ENCODE measurements at regions not wholly inside any gene's neighbourhood (a gene's known extent, or its start where the extent isn't known, plus 50 kb on each side); places are given as distances from the start of the nearest gene placed in this dataset.

GRCh38 chr2:204228169-204228886 lies 291.8 kb downstream of the ICOS start:
- DNase-seq (ENCODE audit: low read depth, low spot score), result no peak

GRCh38 chr2:204234248-204234647 lies 297.7 kb downstream of the ICOS start:
- DNase-seq (ENCODE audit: low read depth, low spot score), result no peak

- no peak for DNase-seq (ENCODE audit: low read depth, low spot score)
Measured at GRCh38 chr2:204234879-204235278, 298.3 kb downstream of the ICOS start.

- no peak for DNase-seq (ENCODE audit: low read depth, low spot score)
Measured at GRCh38 chr2:204237416-204237815, 300.9 kb downstream of the ICOS start.

- no peak for DNase-seq (ENCODE audit: low read depth, low spot score)
Measured at GRCh38 chr2:204239411-204240165, 303.0 kb downstream of the ICOS start.

GRCh38 chr2:204240961-204241360 lies 304.3 kb upstream of the PARD3B start:
- no peak for DNase-seq (ENCODE audit: low read depth, low spot score)

GRCh38 chr2:204249437-204249836 lies 295.8 kb upstream of the PARD3B start:
- no peak for DNase-seq (ENCODE audit: low read depth, low spot score)

- DNase-seq (ENCODE audit: low read depth, low spot score), result no peak
Measured at GRCh38 chr2:204250692-204251091, 294.6 kb upstream of the PARD3B start.

GRCh38 chr2:204251158-204251997 lies 293.9 kb upstream of the PARD3B start:
- no peak for DNase-seq (ENCODE audit: low read depth, low spot score)

GRCh38 chr2:204251998-204252376 lies 293.3 kb upstream of the PARD3B start:
- no peak for DNase-seq (ENCODE audit: low read depth, low spot score)

GRCh38 chr2:204255071-204255470 lies 290.2 kb upstream of the PARD3B start:
- no peak for DNase-seq (ENCODE audit: low read depth, low spot score)

GRCh38 chr2:204255526-204255925 lies 289.7 kb upstream of the PARD3B start:
- no peak for DNase-seq (ENCODE audit: low read depth, low spot score)

- no peak for DNase-seq (ENCODE audit: low read depth, low spot score)
Measured at GRCh38 chr2:204257781-204258180, 287.5 kb upstream of the PARD3B start.

GRCh38 chr2:204258890-204259289 lies 286.4 kb upstream of the PARD3B start:
- no peak for DNase-seq (ENCODE audit: low read depth, low spot score)

- DNase-seq (ENCODE audit: low read depth, low spot score), result no peak
Measured at GRCh38 chr2:204260162-204260877, 285.0 kb upstream of the PARD3B start.

- DNase-seq (ENCODE audit: low read depth, low spot score), result no peak
Measured at GRCh38 chr2:204260901-204261300, 284.4 kb upstream of the PARD3B start.

GRCh38 chr2:204261846-204262245 lies 283.4 kb upstream of the PARD3B start:
- DNase-seq (ENCODE audit: low read depth, low spot score), result no peak

- no peak for DNase-seq (ENCODE audit: low read depth, low spot score)
Measured at GRCh38 chr2:204264085-204264553, 281.2 kb upstream of the PARD3B start.

- no peak for DNase-seq (ENCODE audit: low read depth, low spot score)
Measured at GRCh38 chr2:204264621-204265140, 280.6 kb upstream of the PARD3B start.

GRCh38 chr2:204265681-204266181 lies 279.5 kb upstream of the PARD3B start:
- DNase-seq (ENCODE audit: low read depth, low spot score), result no peak

GRCh38 chr2:204268458-204268857 lies 276.8 kb upstream of the PARD3B start:
- no peak for DNase-seq (ENCODE audit: low read depth, low spot score)
